Glutamatergic neuron (in vitro differentiated cells): ENCODE measurements at regions not wholly inside any gene's neighbourhood (a gene's known extent, or its start where the extent isn't known, plus 50 kb on each side); places are given as distances from the start of the nearest gene placed in this dataset.

Experiments
- DNase-seq: peaks from one replicate; pipeline ENCODE4 v3.0.0; 2022
- H3K27ac Mint-ChIP-seq: one replicate; pipeline ENCODE4 v1.8.0; 2020; ENCODE audit warnings: mild to moderate bottlenecking, mixed read lengths, inconsistent platforms; ENCODE audit not compliant: unreplicated experiment
- H3K27me3 Mint-ChIP-seq: one replicate; pipeline ENCODE4 v1.8.0; 2020; ENCODE audit warnings: mild to moderate bottlenecking, moderate library complexity, mixed read lengths, inconsistent platforms; ENCODE audit not compliant: unreplicated experiment
- H3K36me3 Mint-ChIP-seq: one replicate; pipeline ENCODE4 v1.8.0; 2020; ENCODE audit warnings: mild to moderate bottlenecking, mixed read lengths, inconsistent platforms; ENCODE audit not compliant: unreplicated experiment
- H3K4me1 Mint-ChIP-seq: one replicate; pipeline ENCODE4 v1.8.0; 2020; ENCODE audit warnings: mild to moderate bottlenecking, low read depth, mixed read lengths, inconsistent platforms; ENCODE audit not compliant: unreplicated experiment
- H3K4me3 Mint-ChIP-seq: one replicate; pipeline ENCODE4 v1.8.0; 2020; ENCODE audit warnings: mild to moderate bottlenecking, mixed read lengths, inconsistent platforms; ENCODE audit not compliant: unreplicated experiment
- H3K9me3 Mint-ChIP-seq: one replicate; pipeline ENCODE4 v1.8.0; 2020; ENCODE audit warnings: mild to moderate bottlenecking, moderate library complexity, mixed read lengths, inconsistent platforms; ENCODE audit not compliant: unreplicated experiment
- CTCF ChIP-seq: fragments of 200-600 bp; sonication (generic); IDR thresholded peaks from one replicate; pipeline ENCODE4 v1.5.0; 2021; ENCODE audit not compliant: partially characterized antibody, unreplicated experiment

GRCh38 chr11:21944577-21944976 is 248.3 kb upstream of the ANO5 start:
- no peak overlapping the region for H3K4me3 Mint-ChIP-seq
- H3K27me3 Mint-ChIP-seq, result peaks cover 3% of the 10 kb centered on the region
- H3K4me1 Mint-ChIP-seq, result no peaks in the 10 kb centered on the region
- no peak for TF ChIP-seq CTCF
- no peaks in the 10 kb centered on the region for H3K9me3 Mint-ChIP-seq
- H3K36me3 Mint-ChIP-seq, result no peaks in the 10 kb centered on the region
- DNase-seq, result no peak
- no peak overlapping the region for H3K27ac Mint-ChIP-seq

GRCh38 chr11:21948876-21949275 is 244.0 kb upstream of the ANO5 start:
- no peak for DNase-seq
- no peak overlapping the region for H3K27ac Mint-ChIP-seq
- no peak overlapping the region for H3K4me3 Mint-ChIP-seq
- peaks cover 3% of the 10 kb centered on the region for H3K36me3 Mint-ChIP-seq
- no peak for TF ChIP-seq CTCF
- H3K4me1 Mint-ChIP-seq, result no peaks in the 10 kb centered on the region
- H3K9me3 Mint-ChIP-seq, result no peaks in the 10 kb centered on the region
- H3K27me3 Mint-ChIP-seq, result peaks cover 3% of the 10 kb centered on the region

GRCh38 chr11:21949763-21950413 is 243.0 kb upstream of the ANO5 start:
- no peaks in the 10 kb centered on the region for H3K9me3 Mint-ChIP-seq
- peaks cover 5% of the 10 kb centered on the region for H3K27me3 Mint-ChIP-seq
- no peak overlapping the region for H3K27ac Mint-ChIP-seq
- no peak for TF ChIP-seq CTCF
- H3K4me3 Mint-ChIP-seq, result no peak overlapping the region
- H3K36me3 Mint-ChIP-seq, result peaks cover 8% of the 10 kb centered on the region
- DNase-seq, result no peak
- H3K4me1 Mint-ChIP-seq, result no peaks in the 10 kb centered on the region

- Mint-ChIP-seq H3K4me1 (peaks cover 12% of the 10 kb centered on the region), H3K9me3 (no peaks in the 10 kb centered on the region), H3K4me3 (no peak overlapping the region), H3K27ac (no peak overlapping the region), H3K36me3 (no peaks in the 10 kb centered on the region), H3K27me3 (no peaks in the 10 kb centered on the region)
- TF ChIP-seq CTCF, result no peak
- DNase-seq, result no peak
Observed at GRCh38 chr11:21963013-21963412, 229.9 kb upstream of the ANO5 start.

GRCh38 chr11:21965221-21965620 is 227.7 kb upstream of the ANO5 start:
- no peak overlapping the region for H3K27ac Mint-ChIP-seq
- TF ChIP-seq CTCF, result no peak
- no peak overlapping the region for H3K4me3 Mint-ChIP-seq
- H3K4me1 Mint-ChIP-seq, result peaks cover 12% of the 10 kb centered on the region
- H3K36me3 Mint-ChIP-seq, result no peaks in the 10 kb centered on the region
- H3K9me3 Mint-ChIP-seq, result no peaks in the 10 kb centered on the region
- DNase-seq, result no peak
- H3K27me3 Mint-ChIP-seq, result no peaks in the 10 kb centered on the region
